Omental fat pad (tissue), 3 donors: ENCODE measurements at regions not wholly inside any gene's neighbourhood (a gene's known extent, or its start where the extent isn't known, plus 50 kb on each side); places are given as distances from the start of the nearest gene placed in this dataset.
"Not testable (repeated sequence)": the region's sequence is repeated elsewhere in the genome, so short reads cannot be mapped to it uniquely, and the experiment has no call there.

Source experiments
- ATAC-seq: fragments of 150-250 bp; one replicate; pipeline ENCODE4 v1.9.1; 2016; ENCODE audit warnings: mild to moderate bottlenecking, moderate library complexity; ENCODE audit not compliant: low FRiP score
- DNase-seq: peaks from one replicate; pipeline ENCODE4 v3.0.0-alpha.2; 2019; ENCODE audit warnings: low spot score
- CTCF ChIP-seq, 3 donors: fragments of 450-650 bp; IDR thresholded peaks; one replicate each; pipeline ENCODE4 v1.5.1; 2016 to 2017; ENCODE audit warnings: antibody characterized with exemption in 3 of 3, mild to moderate bottlenecking in 3 of 3, moderate library complexity in 2 of 3

GRCh38 chr9:74064702-74065101 is 432.4 kb upstream of the RORB start:
- no peak for ATAC-seq
- DNase-seq = no peak
- TF ChIP-seq CTCF (IDR thresholded peaks at IDR 0.05) = no peak

- TF ChIP-seq CTCF (IDR thresholded peaks at IDR 0.05) = no peak
- no peak for DNase-seq
These were observed 431.0 kb upstream of the RORB start for GRCh38 chr9:74066128-74066527.

GRCh38 chr9:74066605-74067004 is 430.5 kb upstream of the RORB start:
- DNase-seq (no peak), ATAC-seq (no peak)
- TF ChIP-seq CTCF (IDR thresholded peaks at IDR 0.05) = no peak

More at GRCh38 chr9:74066128-74066527, 431.0 kb upstream of the RORB start:
- no peak for ATAC-seq

- DNase-seq (no peak), ATAC-seq (no peak)
- no peak for TF ChIP-seq CTCF (IDR thresholded peaks at IDR 0.05)
These were observed 425.6 kb upstream of the RORB start for GRCh38 chr9:74071502-74071901.

GRCh38 chr9:74073897-74074296 is 423.2 kb upstream of the RORB start:
- TF ChIP-seq CTCF (IDR thresholded peaks at IDR 0.05) = no peak
- ATAC-seq (no peak), DNase-seq (no peak)

GRCh38 chr9:74078647-74079046 is 418.5 kb upstream of the RORB start:
- no peak for TF ChIP-seq CTCF (IDR thresholded peaks at IDR 0.05)
- ATAC-seq (no peak), DNase-seq (no peak)

GRCh38 chr9:74080652-74081051 is 416.5 kb upstream of the RORB start:
- not testable (repeated sequence) for ATAC-seq, DNase-seq
